Activated CD4-positive, alpha-beta T cell treated with anti-CD3 and anti-CD28 coated beads, Interleukin-2, amount 10 ng/mL, durations not matched to agents 7 days and 5 days (primary cell): ENCODE measurements at regions not wholly inside any gene's neighbourhood (a gene's known extent, or its start where the extent isn't known, plus 50 kb on each side); places are given as distances from the start of the nearest gene placed in this dataset.

Source experiments
- CTCF ChIA-PET: fragments of 350-600 bp; sonication (Branson Sonifier 250); formaldehyde crosslinking; loops from one replicate; lab custom pipeline; 2021; ENCODE audit warnings: antibody characterized with exemption; lab: Charles Lee
- POLR2A ChIA-PET: fragments of 350-600 bp; sonication (Branson Sonifier 250); formaldehyde crosslinking; loops from one replicate; lab custom pipeline; 2021; ENCODE audit warnings: antibody characterized with exemption; lab: Charles Lee
- DNase-seq: peaks from one replicate; pipeline ENCODE4 v3.0.0-alpha.2; 2020
- H3K27ac Mint-ChIP-seq: one replicate; pipeline ENCODE4 v1.8.0; 2021; ENCODE audit warnings: mild to moderate bottlenecking, moderate library complexity, mixed read lengths
- H3K27me3 Mint-ChIP-seq: one replicate; pipeline ENCODE4 v1.8.0; 2021; ENCODE audit warnings: mixed read lengths
- H3K36me3 Mint-ChIP-seq: one replicate; pipeline ENCODE4 v1.8.0; 2021; ENCODE audit warnings: low read depth, mixed read lengths
- H3K4me1 Mint-ChIP-seq: one replicate; pipeline ENCODE4 v1.8.0; 2021; ENCODE audit warnings: mixed read lengths
- H3K4me3 Mint-ChIP-seq: one replicate; pipeline ENCODE4 v1.8.0; 2021; ENCODE audit warnings: mild to moderate bottlenecking, moderate library complexity, mixed read lengths
- H3K9me3 Mint-ChIP-seq: one replicate; pipeline ENCODE4 v1.8.0; 2021; ENCODE audit warnings: mixed read lengths

- Mint-ChIP-seq H3K27me3 (peaks cover 9% of the 10 kb centered on the region), H3K27ac (no peak overlapping the region), H3K36me3 (no peaks in the 10 kb centered on the region), H3K4me3 (no peak overlapping the region), H3K4me1 (no peaks in the 10 kb centered on the region), H3K9me3 (no peaks in the 10 kb centered on the region)
- no peak for DNase-seq
- CTCF ChIA-PET = interaction anchor here (0.8 to 1.5 kb wide), 2 partner anchors 10 kb away, joined by 3 to 4 read pairs; no protein-coding TSS in a partner anchor
- POLR2A ChIA-PET = no interaction called here
Observed at GRCh38 chr3:67104388-67104787, 106.3 kb downstream of the KBTBD8 start.

GRCh38 chr3:67106874-67107273 lies 108.8 kb downstream of the KBTBD8 start:
- ChIA-PET POLR2A (no interaction called here), CTCF (interaction anchor here (1.5 kb wide), 1 partner anchor 135 kb away, joined by 4 read pairs; no protein-coding TSS in a partner anchor)
- Mint-ChIP-seq H3K9me3 (no peaks in the 10 kb centered on the region), H3K27ac (no peak overlapping the region), H3K4me1 (no peaks in the 10 kb centered on the region), H3K4me3 (no peak overlapping the region), H3K27me3 (peaks cover 3% of the 10 kb centered on the region), H3K36me3 (no peaks in the 10 kb centered on the region)
- no peak for DNase-seq

- Mint-ChIP-seq H3K9me3 (no peaks in the 10 kb centered on the region), H3K4me3 (no peak overlapping the region), H3K27ac (no peak overlapping the region), H3K4me1 (no peaks in the 10 kb centered on the region), H3K36me3 (no peaks in the 10 kb centered on the region), H3K27me3 (peaks cover 3% of the 10 kb centered on the region)
- DNase-seq = no peak
- POLR2A ChIA-PET = no interaction called here
- CTCF ChIA-PET = interaction anchor here (0.6 to 1.3 kb wide), 4 partner anchors 137 to 1008 kb away, joined by 3 read pairs; no protein-coding TSS in a partner anchor
Observed at GRCh38 chr3:67109651-67110204, 111.6 kb downstream of the KBTBD8 start.

- Mint-ChIP-seq H3K36me3 (no peaks in the 10 kb centered on the region), H3K4me1 (no peaks in the 10 kb centered on the region), H3K27ac (no peak overlapping the region), H3K27me3 (peaks cover 5% of the 10 kb centered on the region), H3K4me3 (no peak overlapping the region), H3K9me3 (no peaks in the 10 kb centered on the region)
- ChIA-PET POLR2A (no interaction called here), CTCF (interaction anchor here (0.5 to 1.7 kb wide), 17 partner anchors 9 to 1780 kb away, joined by 3 to 6 read pairs (median 3); partner anchors contain the start of gene KBTBD8)
- peak; percentile 85 for DNase-seq
Observed at GRCh38 chr3:67113802-67114407, 115.8 kb downstream of the KBTBD8 start.

GRCh38 chr3:67118122-67118521 lies 120.0 kb downstream of the KBTBD8 start:
- Mint-ChIP-seq H3K4me3 (no peak overlapping the region), H3K4me1 (no peaks in the 10 kb centered on the region), H3K27me3 (peaks cover 8% of the 10 kb centered on the region), H3K36me3 (no peaks in the 10 kb centered on the region), H3K27ac (no peak overlapping the region), H3K9me3 (no peaks in the 10 kb centered on the region)
- ChIA-PET CTCF (no interaction called here), POLR2A (no interaction called here)
- no peak for DNase-seq

GRCh38 chr3:67118635-67119034 lies 120.5 kb downstream of the KBTBD8 start:
- ChIA-PET POLR2A (no interaction called here), CTCF (no interaction called here)
- Mint-ChIP-seq H3K27me3 (peaks cover 8% of the 10 kb centered on the region), H3K4me3 (no peak overlapping the region), H3K27ac (no peak overlapping the region), H3K9me3 (no peaks in the 10 kb centered on the region), H3K4me1 (no peaks in the 10 kb centered on the region), H3K36me3 (no peaks in the 10 kb centered on the region)
- DNase-seq = no peak

- CTCF ChIA-PET = interaction anchor here (1.1 kb wide), 1 partner anchor 11 kb away, joined by 3 read pairs; no protein-coding TSS in a partner anchor
- POLR2A ChIA-PET = no interaction called here
Observed at GRCh38 chr3:67123914-67124313, 125.8 kb downstream of the KBTBD8 start.

GRCh38 chr3:67127254-67127653 lies 129.1 kb downstream of the KBTBD8 start:
- H3K27me3 Mint-ChIP-seq = peaks cover 2% of the 10 kb centered on the region
- DNase-seq = no peak
- H3K36me3 Mint-ChIP-seq = no peaks in the 10 kb centered on the region
- peaks cover 5% of the 10 kb centered on the region for H3K9me3 Mint-ChIP-seq
- H3K4me1 Mint-ChIP-seq = no peaks in the 10 kb centered on the region
- CTCF ChIA-PET = interaction anchor here (0.9 kb wide), 1 partner anchor 14 kb away, joined by 3 read pairs; no protein-coding TSS in a partner anchor
- no peak overlapping the region for H3K4me3 Mint-ChIP-seq
- POLR2A ChIA-PET = no interaction called here
- H3K27ac Mint-ChIP-seq = no peak overlapping the region

More at GRCh38 chr3:67123914-67124313, 125.8 kb downstream of the KBTBD8 start:
- H3K9me3 Mint-ChIP-seq = peaks cover 5% of the 10 kb centered on the region
- peaks cover 3% of the 10 kb centered on the region for H3K27me3 Mint-ChIP-seq
- H3K36me3 Mint-ChIP-seq = no peaks in the 10 kb centered on the region
- no peak overlapping the region for H3K4me3 Mint-ChIP-seq
- H3K27ac Mint-ChIP-seq = no peak overlapping the region
- no peak for DNase-seq
- no peaks in the 10 kb centered on the region for H3K4me1 Mint-ChIP-seq

GRCh38 chr3:67142432-67142831 lies 144.3 kb downstream of the KBTBD8 start:
- no peak for DNase-seq
- H3K27ac Mint-ChIP-seq = no peak overlapping the region
- H3K4me3 Mint-ChIP-seq = no peak overlapping the region
- no peaks in the 10 kb centered on the region for H3K36me3 Mint-ChIP-seq
- ChIA-PET CTCF (no interaction called here), POLR2A (no interaction called here)
- H3K9me3 Mint-ChIP-seq = peaks cover 7% of the 10 kb centered on the region
- H3K4me1 Mint-ChIP-seq = no peaks in the 10 kb centered on the region
- no peaks in the 10 kb centered on the region for H3K27me3 Mint-ChIP-seq

GRCh38 chr3:67145738-67146137 lies 147.6 kb downstream of the KBTBD8 start:
- Mint-ChIP-seq H3K36me3 (no peaks in the 10 kb centered on the region), H3K4me1 (no peaks in the 10 kb centered on the region), H3K27me3 (no peaks in the 10 kb centered on the region), H3K27ac (no peak overlapping the region), H3K4me3 (no peak overlapping the region), H3K9me3 (peaks cover 8% of the 10 kb centered on the region)
- POLR2A ChIA-PET = no interaction called here
- CTCF ChIA-PET = interaction anchor here (0.6 kb wide), 1 partner anchor 139 kb away, joined by 3 read pairs; no protein-coding TSS in a partner anchor
- DNase-seq = no peak

- H3K4me3 Mint-ChIP-seq = no peak overlapping the region
- H3K27me3 Mint-ChIP-seq = no peaks in the 10 kb centered on the region
- CTCF ChIA-PET = no interaction called here
- no peak overlapping the region for H3K27ac Mint-ChIP-seq
- no peaks in the 10 kb centered on the region for H3K4me1 Mint-ChIP-seq
- POLR2A ChIA-PET = no interaction called here
- H3K36me3 Mint-ChIP-seq = no peaks in the 10 kb centered on the region
- DNase-seq = no peak
- H3K9me3 Mint-ChIP-seq = peaks cover 8% of the 10 kb centered on the region
Observed at GRCh38 chr3:67154429-67154828, 156.3 kb downstream of the KBTBD8 start.

GRCh38 chr3:67167481-67167880 lies 169.4 kb downstream of the KBTBD8 start:
- POLR2A ChIA-PET = no interaction called here
- no peak for DNase-seq
- Mint-ChIP-seq H3K36me3 (no peaks in the 10 kb centered on the region), H3K4me1 (no peaks in the 10 kb centered on the region), H3K9me3 (no peaks in the 10 kb centered on the region), H3K27me3 (peaks cover 4% of the 10 kb centered on the region), H3K4me3 (no peak overlapping the region), H3K27ac (no peak overlapping the region)
- CTCF ChIA-PET = no interaction called here

- no peak for DNase-seq
- H3K9me3 Mint-ChIP-seq = no peaks in the 10 kb centered on the region
- no peaks in the 10 kb centered on the region for H3K36me3 Mint-ChIP-seq
- no peaks in the 10 kb centered on the region for H3K4me1 Mint-ChIP-seq
- CTCF ChIA-PET = no interaction called here
- no peaks in the 10 kb centered on the region for H3K27me3 Mint-ChIP-seq
- POLR2A ChIA-PET = no interaction called here
- no peak overlapping the region for H3K27ac Mint-ChIP-seq
- H3K4me3 Mint-ChIP-seq = no peak overlapping the region
Observed at GRCh38 chr3:67171841-67172240, 173.7 kb downstream of the KBTBD8 start.
